Neural cell (in vitro differentiated cells): ENCODE measurements at regions not wholly inside any gene's neighbourhood (a gene's known extent, or its start where the extent isn't known, plus 50 kb on each side); places are given as distances from the start of the nearest gene placed in this dataset.

ENCODE experiments used
- H2AFZ ChIP-seq: fragments of 200-600, 300-800 bp; sonication (generic), shearing (Covaris generic); 2 replicates; pipeline ENCODE4 v1.6.0; 2014; ENCODE audit warnings: low read depth, mild to moderate bottlenecking, antibody characterized with exemption, low read length, moderate library complexity
- H3F3A ChIP-seq: fragments of 200-600 bp; shearing (Covaris generic); 2 replicates; pipeline ENCODE4 v1.6.1; 2016; ENCODE audit warnings: mild to moderate bottlenecking, moderate library complexity, mixed read lengths, antibody characterized with exemption, low read length; ENCODE audit not compliant: insufficient read depth, poor library complexity, severe bottlenecking
- H3K27ac ChIP-seq: fragments of 200-600, 300-800 bp; sonication (generic), shearing (Covaris generic); 2 replicates; pipeline ENCODE4 v1.5.1; 2014; ENCODE audit warnings: mild to moderate bottlenecking, low read length, moderate library complexity
- H3K27me3 ChIP-seq: fragments of 300-800, 200-600 bp; sonication (generic), shearing (Covaris generic); 2 replicates; pipeline ENCODE4 v1.6.0; 2014; ENCODE audit warnings: mild to moderate bottlenecking, low read depth, low read length, moderate library complexity; ENCODE audit not compliant: insufficient read depth
- H3K36me3 ChIP-seq: fragments of 300-800, 200-600 bp; sonication (generic), shearing (Covaris generic); 2 replicates; pipeline ENCODE4 v1.5.1; 2014; ENCODE audit warnings: mild to moderate bottlenecking, antibody characterized with exemption, low read length, moderate library complexity; ENCODE audit not compliant: insufficient read depth
- H3K4me2 ChIP-seq: fragments of 300-800, 200-600 bp; sonication (generic), shearing (Covaris generic); 2 replicates; pipeline ENCODE4 v1.6.0; 2014; ENCODE audit warnings: mild to moderate bottlenecking, low read length
- H3K4me3 ChIP-seq: fragments of 300-800, 200-600 bp; sonication (generic), shearing (Covaris generic); 2 replicates; pipeline ENCODE4 v1.5.1; 2014; ENCODE audit warnings: mild to moderate bottlenecking, low read length, moderate library complexity
- H3K79me2 ChIP-seq: fragments of 200-600 bp; shearing (Covaris generic); replicated peaks from 2 replicates; pipeline ENCODE4 v1.6.0; 2014; ENCODE audit warnings: mild to moderate bottlenecking, low read length, moderate library complexity; ENCODE audit not compliant: insufficient read depth
- H3K9ac ChIP-seq: fragments of 300-800, 200-600 bp; sonication (generic), shearing (Covaris generic); 2 replicates; pipeline ENCODE4 v1.6.1; 2016; ENCODE audit warnings: mild to moderate bottlenecking, low read length, mixed read lengths
- H3K9me2 ChIP-seq: fragments of 200-600 bp; shearing (Covaris generic); 2 replicates; pipeline ENCODE4 v1.6.1; 2016; ENCODE audit warnings: mild to moderate bottlenecking, low read length, mixed read lengths; ENCODE audit not compliant: insufficient read depth
- H3K9me3 ChIP-seq: fragments of 200-600, 300-800 bp; sonication (generic), shearing (Covaris generic); 2 replicates; pipeline ENCODE4 v1.6.1; 2016; ENCODE audit warnings: mild to moderate bottlenecking, mixed run types, low read length, moderate library complexity, mixed read lengths
- H4K20me1 ChIP-seq: fragments of 200-600 bp; shearing (Covaris generic); 2 replicates; pipeline ENCODE4 v1.6.1; 2016; ENCODE audit warnings: mild to moderate bottlenecking, mixed run types; ENCODE audit not compliant: insufficient read depth
- EP300 ChIP-seq: fragments of 450-650 bp; conservative IDR thresholded peaks from 2 replicates; pipeline ENCODE4 v1.6.1; 2014; ENCODE audit warnings: antibody characterized with exemption, mild to moderate bottlenecking, moderate library complexity; ENCODE audit not compliant: poor library complexity, severe bottlenecking
- EZH2 ChIP-seq: fragments of 200-600, 300-800 bp; shearing (Covaris generic), sonication (generic); IDR thresholded peaks from 2 replicates; pipeline ENCODE4 v1.6.1; 2014; ENCODE audit warnings: antibody characterized with exemption, low read length, borderline replicate concordance, mild to moderate bottlenecking; ENCODE audit not compliant: insufficient read depth, poor library complexity, severe bottlenecking
- MXI1 ChIP-seq: fragments of 450-650 bp; conservative IDR thresholded peaks from 2 replicates; pipeline ENCODE4 v1.6.1; 2014; ENCODE audit warnings: antibody characterized with exemption, mild to moderate bottlenecking; ENCODE audit not compliant: poor library complexity, severe bottlenecking
- POLR2AphosphoS5 ChIP-seq: IDR thresholded peaks from 2 replicates; pipeline ENCODE4 v1.6.1; 2012
- RAD21 ChIP-seq: fragments of 450-650 bp; conservative IDR thresholded peaks from 2 replicates; pipeline ENCODE4 v1.6.1; 2014; ENCODE audit warnings: antibody characterized with exemption, mild to moderate bottlenecking, moderate library complexity
- REST ChIP-seq: IDR thresholded peaks from 2 replicates; pipeline ENCODE4 v1.6.1; 2012; ENCODE audit warnings: borderline replicate concordance
- SMC3 ChIP-seq: fragments of 450-650 bp; conservative IDR thresholded peaks from 2 replicates; pipeline ENCODE4 v1.6.1; 2014; ENCODE audit warnings: antibody characterized with exemption, mild to moderate bottlenecking, moderate library complexity; ENCODE audit not compliant: poor library complexity
- TAF1 ChIP-seq: IDR thresholded peaks from 2 replicates; pipeline ENCODE4 v1.6.1; 2012; ENCODE audit warnings: low read depth
- TF ChIP-seq, protein P1 (sequence below): fragments of 450-650 bp; IDR thresholded peaks from 2 replicates; pipeline ENCODE4 v1.5.1; 2014; ENCODE audit warnings: antibody characterized with exemption, mild to moderate bottlenecking, moderate library complexity; ENCODE audit not compliant: poor library complexity, severe bottlenecking

DNA sequence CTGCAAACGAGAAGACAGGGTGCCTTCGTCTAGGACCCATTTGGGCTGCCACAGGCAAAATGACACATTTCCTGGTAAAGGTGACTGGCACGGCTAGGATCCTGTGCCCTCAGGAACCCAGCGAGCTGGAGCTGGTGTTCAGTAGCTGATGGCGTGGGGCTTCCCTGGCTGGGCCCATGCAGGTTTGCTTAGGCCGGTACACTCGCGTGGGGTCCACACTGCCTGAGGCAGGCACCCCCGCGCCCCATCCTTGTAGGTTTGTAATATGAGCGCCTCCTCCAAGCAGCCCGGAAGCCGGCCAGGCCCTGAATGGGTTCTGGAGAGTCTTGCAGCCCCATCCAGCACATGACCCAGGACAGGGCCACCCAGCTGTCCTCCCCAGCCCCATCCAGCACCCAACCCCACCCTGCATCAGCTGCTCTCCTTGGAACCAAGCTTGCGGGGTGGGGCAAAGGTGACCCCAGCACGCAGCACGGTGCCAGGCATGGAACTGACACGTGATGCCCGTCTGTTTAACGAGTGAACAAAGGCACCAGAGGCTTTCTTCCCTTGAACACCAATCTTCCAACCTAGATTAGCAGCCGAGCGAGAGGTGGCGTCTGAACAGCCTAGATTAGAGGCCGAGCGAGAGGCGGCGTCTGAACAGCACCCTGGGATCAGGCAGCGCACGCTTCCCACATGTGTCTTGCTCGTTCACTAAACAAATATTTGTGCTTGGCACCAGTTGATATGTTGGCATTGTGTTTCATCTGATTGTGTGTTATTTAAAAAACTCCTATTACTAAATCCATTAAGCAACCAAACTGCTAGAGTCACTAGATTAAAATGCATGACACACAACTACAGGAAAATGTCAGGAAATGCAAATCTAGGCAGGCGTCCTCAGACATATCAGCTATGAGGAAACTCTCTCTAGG, 112.1 kb downstream of the DLL1 start:
- no peaks in the 10 kb centered on the region for H3K9me2 ChIP-seq
- no peaks in the 10 kb centered on the region for H3K9me3 ChIP-seq
- no peak overlapping the region for H3K4me3 ChIP-seq
- H3K4me2 ChIP-seq = no peak overlapping the region
- TF ChIP-seq SMC3 (no peak), TAF1 (no peak), MXI1 (no peak), EP300 (no peak)
- TF ChIP-seq, protein P1, sequence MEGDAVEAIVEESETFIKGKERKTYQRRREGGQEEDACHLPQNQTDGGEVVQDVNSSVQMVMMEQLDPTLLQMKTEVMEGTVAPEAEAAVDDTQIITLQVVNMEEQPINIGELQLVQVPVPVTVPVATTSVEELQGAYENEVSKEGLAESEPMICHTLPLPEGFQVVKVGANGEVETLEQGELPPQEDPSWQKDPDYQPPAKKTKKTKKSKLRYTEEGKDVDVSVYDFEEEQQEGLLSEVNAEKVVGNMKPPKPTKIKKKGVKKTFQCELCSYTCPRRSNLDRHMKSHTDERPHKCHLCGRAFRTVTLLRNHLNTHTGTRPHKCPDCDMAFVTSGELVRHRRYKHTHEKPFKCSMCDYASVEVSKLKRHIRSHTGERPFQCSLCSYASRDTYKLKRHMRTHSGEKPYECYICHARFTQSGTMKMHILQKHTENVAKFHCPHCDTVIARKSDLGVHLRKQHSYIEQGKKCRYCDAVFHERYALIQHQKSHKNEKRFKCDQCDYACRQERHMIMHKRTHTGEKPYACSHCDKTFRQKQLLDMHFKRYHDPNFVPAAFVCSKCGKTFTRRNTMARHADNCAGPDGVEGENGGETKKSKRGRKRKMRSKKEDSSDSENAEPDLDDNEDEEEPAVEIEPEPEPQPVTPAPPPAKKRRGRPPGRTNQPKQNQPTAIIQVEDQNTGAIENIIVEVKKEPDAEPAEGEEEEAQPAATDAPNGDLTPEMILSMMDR = no peak
- H3K79me2 ChIP-seq = no peaks in the 10 kb centered on the region
- H3K9ac ChIP-seq = no peak overlapping the region
- H3F3A ChIP-seq = no peaks in the 10 kb centered on the region
- no peaks in the 10 kb centered on the region for H4K20me1 ChIP-seq
- H3K36me3 ChIP-seq = no peaks in the 10 kb centered on the region
- no peak overlapping the region for H3K27ac ChIP-seq
- no peak overlapping the region for H2AFZ ChIP-seq
- no peaks in the 10 kb centered on the region for H3K27me3 ChIP-seq

DNA sequence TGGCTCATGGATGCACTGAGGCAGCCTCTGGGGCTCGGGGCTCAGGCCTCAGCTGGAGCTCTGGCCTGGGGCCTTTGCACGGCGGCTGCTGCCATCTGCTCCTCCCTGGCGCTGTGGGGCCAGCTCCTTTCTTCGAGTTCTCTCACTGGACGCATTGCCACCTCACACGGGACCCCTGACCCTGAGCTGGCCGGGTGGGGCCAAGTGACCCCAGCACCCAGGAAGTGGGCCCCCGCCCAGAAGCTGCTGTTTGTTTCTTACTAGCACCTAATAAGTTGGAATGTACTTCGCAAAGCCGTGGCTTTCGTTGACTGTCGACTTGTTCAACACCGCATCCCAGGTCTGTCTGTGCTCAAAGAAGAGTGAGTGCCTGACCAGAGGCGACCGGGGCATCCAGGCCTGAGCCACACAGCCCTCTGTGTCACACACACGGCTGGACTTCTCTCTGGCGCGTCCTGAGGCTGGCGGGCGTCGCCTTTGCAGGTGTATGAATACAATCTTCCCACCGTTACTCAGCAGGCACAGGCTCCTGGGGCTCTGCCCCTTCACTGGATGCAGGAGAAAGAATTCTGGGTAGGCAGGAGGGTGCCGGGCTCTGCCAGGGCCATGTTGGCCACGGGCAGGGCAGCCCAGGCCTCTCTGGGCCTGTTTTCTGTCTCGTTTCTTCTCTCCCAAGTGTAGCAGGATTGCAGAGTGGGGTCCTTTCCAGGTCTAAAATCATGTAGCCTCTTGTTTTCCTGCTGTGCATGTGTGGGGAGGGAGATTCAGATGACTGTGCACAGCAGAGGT, 112.9 kb downstream of the DLL1 start:
- Histone ChIP-seq H3K27ac (no peak overlapping the region), H3K4me3 (no peak overlapping the region), H4K20me1 (no peaks in the 10 kb centered on the region), H3K4me2 (no peak overlapping the region), H3K27me3 (no peaks in the 10 kb centered on the region), H3K36me3 (no peaks in the 10 kb centered on the region), H3K9ac (no peak overlapping the region), H3K9me3 (no peaks in the 10 kb centered on the region), H3F3A (no peaks in the 10 kb centered on the region), H3K79me2 (no peaks in the 10 kb centered on the region), H2AFZ (no peak overlapping the region), H3K9me2 (no peaks in the 10 kb centered on the region)
- TF ChIP-seq POLR2AphosphoS5 = no peak
- TF ChIP-seq EP300 = no peak
- no peak for TF ChIP-seq MXI1
- TF ChIP-seq SMC3 = no peak
- no peak for TF ChIP-seq REST
- TF ChIP-seq, protein P1 = no peak
- no peak for TF ChIP-seq EZH2
- no peak for TF ChIP-seq TAF1
- TF ChIP-seq RAD21 = no peak
